ENCODE measurements at regions not wholly inside any gene's neighbourhood (a gene's known extent, or its start where the extent isn't known, plus 50 kb on each side); places are given as distances from the start of the nearest gene placed in this dataset.

GRCh38 chr13:111625526-111626315 is 305.3 kb downstream of the TEX29 start:
- no peak for TF ChIP-seq CTCF (IDR thresholded peaks at IDR 0.05)
- no peak for TF ChIP-seq EZH2 (IDR thresholded peaks at IDR 0.05)
- no peak for TF ChIP-seq EZH2phosphoT487 (IDR thresholded peaks at IDR 0.05)
